Bone marrow (tissue), 2 donors: ENCODE measurements at regions not wholly inside any gene's neighbourhood (a gene's known extent, or its start where the extent isn't known, plus 50 kb on each side); places are given as distances from the start of the nearest gene placed in this dataset.

ENCODE experiments used
- DNase-seq, 2 donors: peaks; one replicate each; lab custom pipeline; 2025; lab: John Stamatoyannopoulos, UW

DNA sequence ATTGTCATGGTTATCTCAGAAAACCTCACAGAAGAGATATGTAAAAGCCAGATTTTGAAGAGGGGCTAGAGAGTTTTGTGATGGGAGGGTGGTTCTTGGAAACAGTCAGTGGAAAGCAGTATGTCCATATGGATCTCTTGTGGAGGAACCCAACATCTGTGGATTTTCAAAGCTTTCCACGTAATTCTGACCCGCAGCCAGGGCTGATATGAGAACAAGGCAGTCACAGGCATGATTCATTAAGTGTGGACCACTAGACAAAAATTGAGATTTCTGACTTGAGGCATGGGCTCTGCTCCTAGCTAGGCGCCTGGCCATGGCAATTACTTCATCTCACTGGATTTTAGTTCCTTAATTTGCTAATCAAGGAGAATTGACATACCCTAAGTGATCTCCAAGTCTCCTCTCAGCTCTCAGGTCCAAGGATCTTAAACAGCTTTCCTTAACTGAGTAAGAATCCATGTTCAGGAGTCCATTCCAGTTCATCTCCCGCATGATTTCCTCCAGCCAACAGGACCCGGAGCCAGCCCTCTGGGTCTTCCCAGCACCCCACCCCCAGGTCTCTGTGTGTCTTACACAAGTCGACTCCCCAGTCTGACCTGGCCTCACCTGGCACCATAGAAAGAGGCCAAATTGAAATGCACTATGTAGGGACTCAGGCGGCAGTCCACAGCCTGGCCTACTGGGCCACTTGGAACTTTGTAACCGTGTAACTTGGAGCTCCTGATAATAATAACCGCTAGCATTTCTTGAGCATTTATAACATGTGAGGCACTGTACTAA lies 176.3 kb upstream of the PARP11 start:
- DNase-seq: no peak

DNA sequence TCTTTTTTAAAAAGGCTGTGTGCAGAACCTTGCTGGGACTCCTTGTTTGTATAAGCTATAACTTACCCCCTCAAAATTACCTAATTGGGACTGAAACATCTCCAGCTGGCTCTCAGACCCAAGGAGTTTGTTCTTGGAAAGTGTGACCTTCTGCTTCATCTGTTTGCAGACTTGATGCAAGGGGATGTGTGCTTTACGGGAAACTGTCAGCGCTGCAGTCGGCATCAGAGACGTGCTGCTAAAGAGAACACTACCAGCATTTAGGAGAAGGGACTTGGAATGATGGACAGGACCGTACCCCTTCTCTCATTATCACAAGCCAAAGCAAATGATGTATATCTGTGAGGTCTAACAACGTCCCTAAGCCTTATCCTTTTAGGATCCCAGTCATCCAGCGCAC lies 174.2 kb upstream of the PARP11 start:
- no peak for DNase-seq

- no peak for DNase-seq
Measured at GRCh38 chr12:4046495-4046840, 173.3 kb upstream of the PARP11 start.

GRCh38 chr12:4045786-4046494 lies 172.7 kb upstream of the PARP11 start:
- DNase-seq: no peak

GRCh38 chr12:4044736-4045730 lies 171.8 kb upstream of the PARP11 start:
- no peak for DNase-seq

DNA sequence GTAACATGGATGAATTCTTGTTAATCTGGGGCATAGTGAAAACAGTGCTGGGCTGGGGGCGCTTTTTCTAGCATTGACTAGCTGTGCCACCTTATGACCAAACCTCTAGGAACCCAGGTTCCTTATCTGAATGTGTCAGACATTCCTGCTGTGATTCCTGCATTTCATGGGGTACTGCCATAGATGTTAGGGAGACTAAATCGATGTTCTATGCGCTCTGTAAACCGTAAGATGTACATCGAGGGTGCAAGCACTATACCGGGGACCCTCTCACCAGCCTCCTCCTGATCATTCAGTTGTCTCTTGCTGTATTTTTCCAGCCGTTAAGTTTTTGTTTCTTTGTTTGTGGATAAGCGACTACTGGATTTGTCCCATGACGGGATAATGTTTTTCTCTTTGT lies 170.9 kb upstream of the PARP11 start:
- DNase-seq: no peak

- DNase-seq: no peak
Measured at GRCh38 chr12:4041187-4041885, 168.1 kb upstream of the PARP11 start.

GRCh38 chr12:4039931-4040330 lies 166.7 kb upstream of the PARP11 start:
- no peak for DNase-seq

DNA sequence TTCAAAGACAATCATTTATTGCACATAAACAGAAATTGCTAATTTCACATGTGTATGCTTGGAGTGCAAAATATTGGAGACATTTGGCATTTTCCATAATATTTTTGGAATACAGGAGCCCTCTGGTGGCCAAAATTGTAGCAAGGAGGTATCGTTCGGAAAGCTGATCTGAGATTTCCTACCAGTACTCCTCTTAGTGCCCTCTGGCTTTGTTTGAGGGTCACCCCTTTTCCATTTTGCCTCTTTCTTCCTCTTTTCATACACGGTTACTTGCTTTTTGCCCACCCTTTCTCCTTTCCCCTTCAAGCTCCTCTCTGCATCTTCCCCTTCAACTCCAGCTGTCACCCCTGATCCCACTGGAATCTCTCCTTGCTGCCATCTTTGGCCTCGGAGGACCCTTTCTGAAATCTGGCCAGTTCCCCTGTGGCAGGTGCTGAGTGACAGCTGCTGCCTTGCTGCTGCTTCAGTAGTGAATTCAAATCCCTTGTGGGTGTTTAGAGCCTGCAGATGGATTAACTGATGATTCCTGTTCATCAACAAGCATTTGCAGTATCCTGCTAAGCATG lies 164.6 kb upstream of the PARP11 start:
- DNase-seq: no peak

- no peak for DNase-seq
Measured at GRCh38 chr12:4036671-4037271, 163.6 kb upstream of the PARP11 start.

- no peak for DNase-seq
Measured at GRCh38 chr12:4034921-4035320, 161.7 kb upstream of the PARP11 start.

DNA sequence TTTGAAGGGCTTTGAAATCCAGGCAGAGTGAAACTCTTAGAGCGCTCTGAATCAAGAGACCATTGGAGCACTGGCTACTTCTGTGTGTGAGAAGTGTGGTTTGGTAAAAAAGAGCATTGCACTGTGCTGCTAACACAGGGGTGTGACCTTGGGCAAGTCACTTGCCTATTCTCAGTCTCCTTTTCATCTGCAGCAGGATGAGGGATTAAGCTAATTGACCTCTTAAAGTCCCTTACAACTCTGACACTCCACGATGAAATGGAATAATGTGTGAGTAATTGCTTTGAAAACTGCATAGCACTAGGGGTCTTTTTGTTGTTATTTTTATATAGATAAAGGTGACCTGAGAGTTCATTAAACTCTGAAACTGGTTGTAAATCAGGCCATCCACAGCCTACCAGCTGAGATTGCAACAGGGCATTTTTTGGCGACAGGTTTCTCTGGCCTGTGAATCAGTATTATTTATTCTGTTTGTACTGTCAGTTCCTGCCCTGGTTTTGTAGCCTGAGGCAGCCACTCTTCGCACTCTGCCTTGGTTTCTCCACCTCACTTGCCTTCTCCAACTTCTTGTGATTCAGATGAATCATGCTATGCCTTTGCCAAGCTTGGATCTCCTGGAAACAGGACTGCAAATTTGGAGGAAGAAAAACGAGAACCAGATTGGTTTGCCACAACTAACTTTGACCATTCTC lies 159.9 kb upstream of the PARP11 start:
- no peak for DNase-seq

- no peak for DNase-seq
Measured at GRCh38 chr12:4031703-4032291, 158.6 kb upstream of the PARP11 start.

- peak; percentile 13 to 16 for DNase-seq
Measured at GRCh38 chr12:4030929-4031702, 157.9 kb upstream of the PARP11 start.

GRCh38 chr12:4027412-4027811 lies 154.2 kb upstream of the PARP11 start:
- DNase-seq: no peak

- DNase-seq: no peak
Measured at GRCh38 chr12:4026517-4026916, 153.3 kb upstream of the PARP11 start.

GRCh38 chr12:4026020-4026358 lies 152.8 kb upstream of the PARP11 start:
- no peak for DNase-seq

DNA sequence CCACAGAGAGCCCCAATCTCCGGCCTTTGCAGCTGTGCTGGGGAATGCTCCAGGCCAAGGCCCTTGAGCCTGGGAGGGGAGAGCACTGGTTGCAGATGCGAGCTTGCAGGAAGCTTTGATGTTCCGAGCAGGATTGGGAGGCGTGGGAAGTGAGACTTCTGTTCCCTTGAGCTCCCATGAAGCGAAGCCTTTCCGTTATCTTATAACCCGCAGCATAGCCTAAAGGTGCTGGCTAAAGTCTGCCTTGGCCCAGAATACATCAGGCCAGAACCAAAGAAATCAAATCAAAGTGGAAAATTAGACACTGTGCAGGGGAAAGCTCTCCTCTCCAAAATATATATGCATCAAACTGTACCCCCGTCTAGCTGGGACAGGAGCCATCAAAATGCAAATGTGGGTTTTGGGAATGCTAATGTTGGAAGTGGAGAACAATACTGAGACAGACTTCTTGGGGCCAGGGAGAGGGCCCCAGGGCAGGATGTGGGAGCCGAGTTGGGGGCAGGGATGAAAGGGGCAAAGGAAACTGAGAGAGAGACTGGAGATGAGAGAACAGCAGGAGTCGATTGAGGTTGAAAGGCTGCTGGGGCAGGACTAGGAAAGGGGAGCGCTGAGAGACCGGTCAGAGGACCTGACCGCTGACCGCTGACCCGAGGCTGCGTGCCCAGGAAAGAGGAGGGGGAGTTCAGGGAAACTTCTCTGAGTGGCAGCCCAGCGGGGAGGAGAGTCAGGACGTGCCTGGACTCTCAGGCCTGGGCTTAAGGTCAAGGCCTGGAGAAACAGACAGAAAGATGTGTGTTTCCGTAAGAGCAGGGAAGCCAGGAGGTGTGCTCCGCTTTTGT lies 152.2 kb upstream of the PARP11 start:
- no peak for DNase-seq

- no peak for DNase-seq
Measured at GRCh38 chr12:4024701-4025100, 151.5 kb upstream of the PARP11 start.
